Panc1 (cell line): ENCODE measurements at regions not wholly inside any gene's neighbourhood (a gene's known extent, or its start where the extent isn't known, plus 50 kb on each side); places are given as distances from the start of the nearest gene placed in this dataset.

Experiments used
- ATAC-seq: fragments of 200-7000 bp; cut with Tn5 transposase; 2 replicates; pipeline ENCODE4 v1.9.1; 2020; ENCODE audit warnings: mild to moderate bottlenecking, moderate library complexity
- BruUV-seq: library from RNA; stranded (reverse); fragments of 400-500 nt; replicated peaks from 2 replicates; lab custom pipeline; 2021; lab: Mats Ljungman, UMichigan
- CTCF ChIA-PET: fragments of 300-600 bp; sonication (Branson Sonifier 250); formaldehyde crosslinking; loops from one replicate; lab custom pipeline; 2022; ENCODE audit warnings: antibody characterized with exemption; lab: Charles Lee
- POLR2A ChIA-PET: fragments of 300-600 bp; sonication (Branson Sonifier 250); formaldehyde crosslinking; loops from one replicate; lab custom pipeline; 2022; ENCODE audit warnings: antibody characterized with exemption; lab: Charles Lee
- DNase-seq: peaks from one replicate; pipeline ENCODE4 v3.0.0-alpha.2; 2010; ENCODE audit warnings: low read depth, low spot score
- H3K27ac ChIP-seq: 2 replicates; pipeline ENCODE4 v1.5.1; 2011; ENCODE audit warnings: mild to moderate bottlenecking, low read length, inconsistent platforms
- H3K27me3 ChIP-seq: fragments of 200-500 bp; sonication (Bioruptor generic); 2 replicates; pipeline ENCODE4 v1.6.0; 2014; ENCODE audit warnings: low read length, inconsistent platforms; ENCODE audit not compliant: control insufficient read depth, insufficient read depth
- H3K36me3 ChIP-seq: fragments of 200-500 bp; sonication (Bioruptor generic); 2 replicates; pipeline ENCODE4 v1.5.1; 2014; ENCODE audit warnings: inconsistent platforms, mild to moderate bottlenecking, low read length, moderate library complexity; ENCODE audit not compliant: control insufficient read depth, insufficient read depth
- H3K4me1 ChIP-seq: 2 replicates; pipeline ENCODE4 v1.5.1; 2011; ENCODE audit warnings: inconsistent platforms, mild to moderate bottlenecking, low read length, moderate library complexity; ENCODE audit not compliant: control insufficient read depth, insufficient read depth
- H3K4me3 ChIP-seq, 2 experiments: 2 replicates each; pipeline ENCODE4 v1.5.1; 2011 to 2012; ENCODE audit warnings: low read depth in 2 of 2, low read length in 2 of 2, mild to moderate bottlenecking in 2 of 2, inconsistent platforms in 1 of 2, moderate library complexity in 1 of 2
- H3K9me3 ChIP-seq: fragments of 200-500 bp; sonication (Bioruptor generic); 2 replicates; pipeline ENCODE4 v1.5.1; 2014; ENCODE audit warnings: low read depth, mild to moderate bottlenecking, inconsistent platforms, low read length, moderate library complexity; ENCODE audit not compliant: control insufficient read depth, insufficient read depth
- CTCF ChIP-seq: fragments of 450-650 bp; IDR thresholded peaks from 2 replicates; pipeline ENCODE4 v1.5.1; 2017; ENCODE audit warnings: mild to moderate bottlenecking
- POLR2AphosphoS5 ChIP-seq: IDR thresholded peaks from 2 replicates; pipeline ENCODE4 v1.6.1; 2012; ENCODE audit warnings: mild to moderate bottlenecking, low read depth, low read length, moderate library complexity
- REST ChIP-seq, 2 experiments: IDR thresholded peaks; 2 replicates each; pipeline ENCODE4 v1.6.1; 2011 to 2012; ENCODE audit warnings: low read depth in 2 of 2, control low read depth in 1 of 2, low read length in 1 of 2, mild to moderate bottlenecking in 1 of 2, moderate library complexity in 1 of 2; ENCODE audit not compliant: insufficient read depth in 1 of 2
- SIN3A ChIP-seq: IDR thresholded peaks from 2 replicates; pipeline ENCODE4 v1.6.1; 2012; ENCODE audit warnings: low read depth, mild to moderate bottlenecking, low read length, moderate library complexity, borderline replicate concordance; ENCODE audit not compliant: insufficient read depth
- TCF7L2 ChIP-seq: IDR thresholded peaks from 2 replicates; pipeline ENCODE4 v1.6.1; 2011; ENCODE audit warnings: mild to moderate bottlenecking, low read depth, low read length, inconsistent platforms
- in situ Hi-C: cut with HindIII; loops from 2 replicates; pipeline ENCODE4 v1.10.0; 2016; ENCODE audit warnings: low sequenced_read_pairs, low pct_unique_long_range_greater_than_20kb
- intact Hi-C: fragments of 100-400 bp; cut with micrococcal nuclease; formaldehyde crosslinking; loops from one replicate; pipeline ENCODE4 v1.10.0; 2022; ENCODE audit not compliant: unreplicated experiment

GRCh38 chr2:7666596-7667259 lies 749.5 kb downstream of the RNF144A start:
- intact Hi-C loops: no loop called here
- in situ Hi-C loops: no loop called here
- Histone ChIP-seq H3K27me3 (no peaks in the 10 kb centered on the region), H3K4me1 (no peaks in the 10 kb centered on the region), H3K9me3 (no peaks in the 10 kb centered on the region), H3K27ac (no peak overlapping the region), H3K36me3 (no peaks in the 10 kb centered on the region), H3K4me3 (no peak overlapping the region)
- BruUV-seq: no TSS peak
- ChIA-PET CTCF (no interaction called here), POLR2A (no interaction called here)
- DNase-seq: no peak
- TF ChIP-seq TCF7L2: no peak
- TF ChIP-seq POLR2AphosphoS5: no peak
- TF ChIP-seq CTCF: no peak
- no peak for TF ChIP-seq SIN3A
- TF ChIP-seq REST (IDR thresholded peaks at IDR 0.05; ENCODE audit: insufficient read depth in 1 of 2, low read depth in 2 of 2, low read length in 1 of 2): no peak
- ATAC-seq: no peak

GRCh38 chr2:7667260-7667757 lies 750.1 kb downstream of the RNF144A start:
- no peak for TF ChIP-seq CTCF
- TF ChIP-seq REST (IDR thresholded peaks at IDR 0.05; ENCODE audit: insufficient read depth in 1 of 2, low read depth in 2 of 2, low read length in 1 of 2): no peak
- TF ChIP-seq SIN3A: no peak
- TF ChIP-seq TCF7L2: no peak
- no peak for TF ChIP-seq POLR2AphosphoS5

More at GRCh38 chr2:7667260-7667757, 750.1 kb downstream of the RNF144A start:
- H3K36me3 ChIP-seq: no peaks in the 10 kb centered on the region
- no peak for ATAC-seq
- no peaks in the 10 kb centered on the region for H3K27me3 ChIP-seq
- BruUV-seq: no TSS peak
- ChIA-PET CTCF (no interaction called here), POLR2A (no interaction called here)
- H3K4me3 ChIP-seq: no peak overlapping the region
- intact Hi-C loops: no loop called here
- no peaks in the 10 kb centered on the region for H3K4me1 ChIP-seq
- in situ Hi-C loops: no loop called here
- no peak overlapping the region for H3K27ac ChIP-seq
- no peak for DNase-seq
- H3K9me3 ChIP-seq: no peaks in the 10 kb centered on the region
